GM12891 (cell line): ENCODE measurements at regions not wholly inside any gene's neighbourhood (a gene's known extent, or its start where the extent isn't known, plus 50 kb on each side); places are given as distances from the start of the nearest gene placed in this dataset.

Experiments
- POLR2A ChIP-seq: IDR thresholded peaks from 2 replicates; pipeline ENCODE4 v1.6.1; 2011; ENCODE audit warnings: low read depth, low read length, control low read depth
- TAF1 ChIP-seq: IDR thresholded peaks from 2 replicates; pipeline ENCODE4 v1.6.1; 2011; ENCODE audit warnings: low read depth, low read length, control low read depth

DNA sequence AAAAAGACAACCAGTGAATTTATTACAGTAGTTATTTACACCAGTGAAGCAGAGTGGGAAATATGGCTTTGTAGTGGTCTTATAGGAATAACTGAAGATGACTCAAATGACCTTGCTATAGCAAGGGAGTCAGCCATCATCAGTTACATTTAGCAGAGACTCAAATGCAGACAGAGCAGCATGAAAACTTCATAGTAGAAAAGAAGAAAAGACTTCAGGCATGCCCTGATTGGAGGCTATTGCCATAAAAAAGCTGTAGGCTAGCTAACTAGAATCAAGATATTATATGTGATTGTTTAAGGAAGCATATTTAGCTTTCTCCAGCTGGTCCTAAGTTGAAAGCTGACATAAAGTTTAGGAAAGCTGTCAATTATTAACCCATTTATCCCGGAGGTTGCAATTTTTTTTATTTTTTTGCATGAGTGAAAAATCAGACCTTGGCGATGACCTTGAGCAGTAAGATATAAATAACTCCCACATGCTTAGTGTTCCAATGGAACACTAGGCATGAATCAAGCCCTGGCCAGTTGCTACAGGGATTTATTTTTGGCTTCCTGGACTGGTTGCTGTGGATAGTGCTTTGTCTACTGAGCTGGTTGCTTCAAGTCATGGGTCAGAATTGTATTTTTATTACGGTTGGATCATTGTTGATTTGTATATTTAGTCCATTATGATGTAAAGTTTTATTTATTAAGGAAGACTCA is 675.6 kb upstream of the VRK2 start:
- TF ChIP-seq POLR2A (no peak), TAF1 (no peak)
